WTC11 (cell line): ENCODE measurements at regions not wholly inside any gene's neighbourhood (a gene's known extent, or its start where the extent isn't known, plus 50 kb on each side); places are given as distances from the start of the nearest gene placed in this dataset.

ENCODE experiments used
- ATAC-seq: fragments of 200-7000 bp; cut with Tn5 transposase; 2 replicates; pipeline ENCODE4 v1.10.0; 2021; ENCODE audit warnings: mild to moderate bottlenecking, moderate library complexity
- CTCF ChIA-PET: fragments of 300-600 bp; sonication (Branson Sonifier 250); formaldehyde crosslinking; loops from one replicate; lab custom pipeline; 2021; ENCODE audit warnings: antibody characterized with exemption; lab: Charles Lee
- POLR2A ChIA-PET: fragments of 350-600 bp; sonication (Branson Sonifier 250); formaldehyde crosslinking; loops from one replicate; lab custom pipeline; 2021; ENCODE audit warnings: antibody characterized with exemption; lab: Charles Lee
- DNase-seq: peaks from one replicate; pipeline ENCODE4 v3.0.0; 2021; ENCODE audit warnings: low spot score
- H3K27ac Mint-ChIP-seq: 2 replicates; pipeline ENCODE4 v1.8.0; 2021; ENCODE audit warnings: mixed read lengths
- H3K27me3 Mint-ChIP-seq: 2 replicates; pipeline ENCODE4 v1.8.0; 2021; ENCODE audit warnings: low read depth, mild to moderate bottlenecking, moderate library complexity, mixed read lengths
- H3K36me3 Mint-ChIP-seq: 2 replicates; pipeline ENCODE4 v1.8.0; 2021; ENCODE audit warnings: mixed read lengths
- H3K4me1 Mint-ChIP-seq: 2 replicates; pipeline ENCODE4 v1.8.0; 2022; ENCODE audit warnings: mixed read lengths
- H3K4me3 Mint-ChIP-seq: 2 replicates; pipeline ENCODE4 v1.8.0; 2021; ENCODE audit warnings: mild to moderate bottlenecking, moderate library complexity, mixed read lengths
- H3K9me3 Mint-ChIP-seq: 2 replicates; pipeline ENCODE4 v1.8.0; 2021; ENCODE audit warnings: mixed read lengths
- ATF1 ChIP-seq: sonication (generic); formaldehyde crosslinking; IDR thresholded peaks from 2 replicates; pipeline ENCODE4 v1.8.1; 2023; ENCODE audit warnings: mild to moderate bottlenecking, moderate library complexity, missing genetic modification reagents
- ATF6 ChIP-seq: sonication (generic); formaldehyde crosslinking; IDR thresholded peaks from 2 replicates; pipeline ENCODE4 v1.8.1; 2023; ENCODE audit warnings: mild to moderate bottlenecking, missing genetic modification reagents
- IRF2 ChIP-seq: sonication (generic); formaldehyde crosslinking; IDR thresholded peaks from 2 replicates; pipeline ENCODE4 v1.8.0; 2022; ENCODE audit warnings: low read depth, missing genetic modification reagents, borderline replicate concordance
- MAX ChIP-seq: sonication (generic); formaldehyde crosslinking; IDR thresholded peaks from 2 replicates; pipeline ENCODE4 v1.8.0; 2022; ENCODE audit warnings: mild to moderate bottlenecking, missing genetic modification reagents
- NR1H2 ChIP-seq: sonication (generic); formaldehyde crosslinking; IDR thresholded peaks from 2 replicates; pipeline ENCODE4 v1.9.0; 2021; ENCODE audit warnings: mild to moderate bottlenecking, moderate library complexity, missing genetic modification reagents
- PRDM15 ChIP-seq: sonication (generic); formaldehyde crosslinking; IDR thresholded peaks from 2 replicates; pipeline ENCODE4 v1.8.0; 2022; ENCODE audit warnings: missing genetic modification reagents
- SMAD3 ChIP-seq: sonication (generic); formaldehyde crosslinking; IDR thresholded peaks from 2 replicates; pipeline ENCODE4 v1.8.0; 2022; ENCODE audit warnings: missing genetic modification reagents, mild to moderate bottlenecking, borderline replicate concordance
- TEAD1 ChIP-seq: sonication (generic); formaldehyde crosslinking; IDR thresholded peaks from 2 replicates; pipeline ENCODE4 v1.8.0; 2022; ENCODE audit warnings: mild to moderate bottlenecking, missing genetic modification reagents
- TEAD4 ChIP-seq: sonication (generic); formaldehyde crosslinking; IDR thresholded peaks from 2 replicates; pipeline ENCODE4 v1.8.0; 2022; ENCODE audit warnings: mild to moderate bottlenecking, missing genetic modification reagents
- ZBTB21 ChIP-seq: sonication (generic); formaldehyde crosslinking; IDR thresholded peaks from 2 replicates; pipeline ENCODE4 v1.8.1; 2023; ENCODE audit warnings: mild to moderate bottlenecking, missing genetic modification reagents, borderline replicate concordance
- ZNF232 ChIP-seq: sonication (generic); formaldehyde crosslinking; IDR thresholded peaks from 2 replicates; pipeline ENCODE4 v1.8.0; 2022; ENCODE audit warnings: mild to moderate bottlenecking, missing genetic modification reagents
- ZNF317 ChIP-seq: sonication (generic); formaldehyde crosslinking; IDR thresholded peaks from 2 replicates; pipeline ENCODE4 v1.8.1; 2023; ENCODE audit warnings: low read depth, mild to moderate bottlenecking, moderate library complexity, missing genetic modification reagents, borderline replicate concordance
- TF ChIP-seq, protein P1 (sequence below): fragments of 250-450 bp; sonication (Bioruptor Pico); IDR thresholded peaks from 2 replicates; pipeline ENCODE4 v1.8.0; 2021; ENCODE audit warnings: mild to moderate bottlenecking
- TF ChIP-seq, protein P2 (sequence below): sonication (generic); formaldehyde crosslinking; IDR thresholded peaks from 2 replicates; pipeline ENCODE4 v1.8.1; 2022; ENCODE audit warnings: low read depth, missing genetic modification reagents, borderline replicate concordance
- TF ChIP-seq, protein P3 (sequence below): sonication (generic); formaldehyde crosslinking; IDR thresholded peaks from 2 replicates; pipeline ENCODE4 v1.8.0; 2022; ENCODE audit warnings: mild to moderate bottlenecking, missing genetic modification reagents

DNA sequence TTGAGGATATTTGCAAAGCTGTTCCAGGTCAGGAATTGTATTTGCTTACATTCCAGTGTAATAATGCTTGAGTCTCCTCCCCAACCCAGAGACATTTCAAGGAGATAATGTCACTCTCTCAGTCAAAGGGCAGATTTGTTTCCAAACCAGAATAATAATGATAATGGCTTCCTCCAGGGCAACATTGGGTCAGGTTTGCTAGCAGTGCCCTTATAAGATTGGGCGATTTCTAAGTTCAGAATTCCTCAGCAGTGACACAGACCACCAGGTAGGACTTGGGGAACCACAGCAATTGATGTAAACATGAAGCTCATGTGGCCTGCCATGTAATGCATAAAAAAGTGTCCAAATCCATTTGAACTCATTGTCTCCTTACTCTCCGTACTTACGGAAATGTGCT, 125.2 kb downstream of the BMP15 start:
- POLR2A ChIA-PET, result no interaction called here
- no peaks in the 10 kb centered on the region for H3K36me3 Mint-ChIP-seq

More for the DNA sequence above, 125.2 kb downstream of the BMP15 start:
- CTCF ChIA-PET, result no interaction called here
- DNase-seq (no peak), ATAC-seq (no peak)
- Mint-ChIP-seq H3K4me1 (no peaks in the 10 kb centered on the region), H3K27ac (no peak overlapping the region), H3K4me3 (no peak overlapping the region), H3K27me3 (no peaks in the 10 kb centered on the region; the same call in 1 of the 2 replicates), H3K9me3 (peaks cover 4% of the 10 kb centered on the region; the same call in 1 of the 2 replicates)
- TF ChIP-seq MAX (CRISPR knock-in tag), result no peak
- no peak for TF ChIP-seq ZBTB21 (CRISPR knock-in tag)
- TF ChIP-seq TEAD1, result no peak
- TF ChIP-seq, protein P1, sequence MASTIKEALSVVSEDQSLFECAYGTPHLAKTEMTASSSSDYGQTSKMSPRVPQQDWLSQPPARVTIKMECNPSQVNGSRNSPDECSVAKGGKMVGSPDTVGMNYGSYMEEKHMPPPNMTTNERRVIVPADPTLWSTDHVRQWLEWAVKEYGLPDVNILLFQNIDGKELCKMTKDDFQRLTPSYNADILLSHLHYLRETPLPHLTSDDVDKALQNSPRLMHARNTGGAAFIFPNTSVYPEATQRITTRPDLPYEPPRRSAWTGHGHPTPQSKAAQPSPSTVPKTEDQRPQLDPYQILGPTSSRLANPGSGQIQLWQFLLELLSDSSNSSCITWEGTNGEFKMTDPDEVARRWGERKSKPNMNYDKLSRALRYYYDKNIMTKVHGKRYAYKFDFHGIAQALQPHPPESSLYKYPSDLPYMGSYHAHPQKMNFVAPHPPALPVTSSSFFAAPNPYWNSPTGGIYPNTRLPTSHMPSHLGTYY (CRISPR knock-in tag), result no peak
- TF ChIP-seq ZNF317, result no peak
- no peak for TF ChIP-seq NR1H2 (CRISPR knock-in tag)
- TF ChIP-seq, protein P2, sequence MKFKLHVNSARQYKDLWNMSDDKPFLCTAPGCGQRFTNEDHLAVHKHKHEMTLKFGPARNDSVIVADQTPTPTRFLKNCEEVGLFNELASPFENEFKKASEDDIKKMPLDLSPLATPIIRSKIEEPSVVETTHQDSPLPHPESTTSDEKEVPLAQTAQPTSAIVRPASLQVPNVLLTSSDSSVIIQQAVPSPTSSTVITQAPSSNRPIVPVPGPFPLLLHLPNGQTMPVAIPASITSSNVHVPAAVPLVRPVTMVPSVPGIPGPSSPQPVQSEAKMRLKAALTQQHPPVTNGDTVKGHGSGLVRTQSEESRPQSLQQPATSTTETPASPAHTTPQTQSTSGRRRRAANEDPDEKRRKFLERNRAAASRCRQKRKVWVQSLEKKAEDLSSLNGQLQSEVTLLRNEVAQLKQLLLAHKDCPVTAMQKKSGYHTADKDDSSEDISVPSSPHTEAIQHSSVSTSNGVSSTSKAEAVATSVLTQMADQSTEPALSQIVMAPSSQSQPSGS (CRISPR knock-in tag), result no peak
- no peak for TF ChIP-seq ATF1 (CRISPR knock-in tag)
- TF ChIP-seq ZNF232 (CRISPR knock-in tag), result no peak
- no peak for TF ChIP-seq IRF2
- no peak for TF ChIP-seq PRDM15 (CRISPR knock-in tag)
- no peak for TF ChIP-seq ATF6
- TF ChIP-seq, protein P3, sequence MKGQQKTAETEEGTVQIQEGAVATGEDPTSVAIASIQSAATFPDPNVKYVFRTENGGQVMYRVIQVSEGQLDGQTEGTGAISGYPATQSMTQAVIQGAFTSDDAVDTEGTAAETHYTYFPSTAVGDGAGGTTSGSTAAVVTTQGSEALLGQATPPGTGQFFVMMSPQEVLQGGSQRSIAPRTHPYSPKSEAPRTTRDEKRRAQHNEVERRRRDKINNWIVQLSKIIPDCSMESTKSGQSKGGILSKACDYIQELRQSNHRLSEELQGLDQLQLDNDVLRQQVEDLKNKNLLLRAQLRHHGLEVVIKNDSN (CRISPR knock-in tag), result no peak
- TF ChIP-seq TEAD4 (CRISPR knock-in tag), result no peak
- TF ChIP-seq SMAD3 (CRISPR knock-in tag), result no peak
